PFSK-1 (cell line): ENCODE measurements at regions not wholly inside any gene's neighbourhood (a gene's known extent, or its start where the extent isn't known, plus 50 kb on each side); places are given as distances from the start of the nearest gene placed in this dataset.

Source experiments
- POLR2AphosphoS5 ChIP-seq: IDR thresholded peaks from 2 replicates; pipeline ENCODE4 v1.6.1; 2012; ENCODE audit warnings: low read depth, mild to moderate bottlenecking, control low read depth, low read length, moderate library complexity
- SIN3A ChIP-seq: IDR thresholded peaks from 2 replicates; pipeline ENCODE4 v1.6.1; 2012; ENCODE audit warnings: mild to moderate bottlenecking, low read length, moderate library complexity, borderline replicate concordance; ENCODE audit not compliant: insufficient read depth
- TAF1 ChIP-seq: IDR thresholded peaks from 2 replicates; pipeline ENCODE4 v1.6.1; 2012; ENCODE audit warnings: low read length, control low read depth, borderline replicate concordance; ENCODE audit not compliant: insufficient read depth
- TF ChIP-seq, protein P1 (sequence below), 2 experiments: IDR thresholded peaks; 2 replicates each; pipeline versions ENCODE4 v1.6.1 to v1.8.0; 2011 to 2012; ENCODE audit warnings: low read depth in 2 of 2, low read length in 2 of 2, control low read depth in 1 of 2, inconsistent platforms in 1 of 2, mild to moderate bottlenecking in 1 of 2, moderate library complexity in 1 of 2; ENCODE audit not compliant: insufficient read depth in 1 of 2

DNA sequence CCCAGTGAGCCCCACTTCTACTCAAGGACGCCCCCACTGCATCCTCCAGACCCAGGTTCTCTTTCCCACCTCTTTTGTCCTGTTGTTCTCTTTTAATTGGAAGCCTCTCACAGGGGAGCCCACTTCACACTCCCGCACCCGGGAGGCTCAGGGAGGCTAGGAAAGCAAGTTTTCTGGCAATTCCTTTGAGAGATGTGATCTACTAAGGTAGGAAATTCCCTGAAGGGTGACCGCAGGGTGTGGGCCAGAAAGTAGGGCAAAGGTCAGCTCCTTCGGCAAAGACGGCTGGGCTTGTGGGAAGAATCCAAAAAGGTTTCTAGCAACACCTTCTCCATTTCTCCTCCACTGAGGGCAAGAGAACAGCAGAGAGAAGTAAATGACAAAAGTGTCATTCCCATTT lies 98.1 kb upstream of the PTPN1 start:
- TF ChIP-seq POLR2AphosphoS5 (no peak), SIN3A (no peak), TAF1 (no peak)
- TF ChIP-seq, protein P1, sequence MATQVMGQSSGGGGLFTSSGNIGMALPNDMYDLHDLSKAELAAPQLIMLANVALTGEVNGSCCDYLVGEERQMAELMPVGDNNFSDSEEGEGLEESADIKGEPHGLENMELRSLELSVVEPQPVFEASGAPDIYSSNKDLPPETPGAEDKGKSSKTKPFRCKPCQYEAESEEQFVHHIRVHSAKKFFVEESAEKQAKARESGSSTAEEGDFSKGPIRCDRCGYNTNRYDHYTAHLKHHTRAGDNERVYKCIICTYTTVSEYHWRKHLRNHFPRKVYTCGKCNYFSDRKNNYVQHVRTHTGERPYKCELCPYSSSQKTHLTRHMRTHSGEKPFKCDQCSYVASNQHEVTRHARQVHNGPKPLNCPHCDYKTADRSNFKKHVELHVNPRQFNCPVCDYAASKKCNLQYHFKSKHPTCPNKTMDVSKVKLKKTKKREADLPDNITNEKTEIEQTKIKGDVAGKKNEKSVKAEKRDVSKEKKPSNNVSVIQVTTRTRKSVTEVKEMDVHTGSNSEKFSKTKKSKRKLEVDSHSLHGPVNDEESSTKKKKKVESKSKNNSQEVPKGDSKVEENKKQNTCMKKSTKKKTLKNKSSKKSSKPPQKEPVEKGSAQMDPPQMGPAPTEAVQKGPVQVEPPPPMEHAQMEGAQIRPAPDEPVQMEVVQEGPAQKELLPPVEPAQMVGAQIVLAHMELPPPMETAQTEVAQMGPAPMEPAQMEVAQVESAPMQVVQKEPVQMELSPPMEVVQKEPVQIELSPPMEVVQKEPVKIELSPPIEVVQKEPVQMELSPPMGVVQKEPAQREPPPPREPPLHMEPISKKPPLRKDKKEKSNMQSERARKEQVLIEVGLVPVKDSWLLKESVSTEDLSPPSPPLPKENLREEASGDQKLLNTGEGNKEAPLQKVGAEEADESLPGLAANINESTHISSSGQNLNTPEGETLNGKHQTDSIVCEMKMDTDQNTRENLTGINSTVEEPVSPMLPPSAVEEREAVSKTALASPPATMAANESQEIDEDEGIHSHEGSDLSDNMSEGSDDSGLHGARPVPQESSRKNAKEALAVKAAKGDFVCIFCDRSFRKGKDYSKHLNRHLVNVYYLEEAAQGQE (IDR thresholded peaks at IDR 0.05; ENCODE audit: insufficient read depth in 1 of 2, low read depth in 2 of 2, low read length in 2 of 2), result no peak
